Activated CD4-positive, alpha-beta memory T cell treated with anti-CD3 and anti-CD28 coated beads, Interleukin-2, amount 10 ng/mL, durations not matched to agents 7 days and 5 days (primary cell): ENCODE measurements at regions not wholly inside any gene's neighbourhood (a gene's known extent, or its start where the extent isn't known, plus 50 kb on each side); places are given as distances from the start of the nearest gene placed in this dataset.
"Not testable (repeated sequence)": the region's sequence is repeated elsewhere in the genome, so short reads cannot be mapped to it uniquely, and the experiment has no call there.

ENCODE experiments used
- CTCF ChIA-PET: fragments of 350-600 bp; sonication (Branson Sonifier 250); formaldehyde crosslinking; loops from one replicate; lab custom pipeline; 2021; ENCODE audit warnings: antibody characterized with exemption, inconsistent platforms; lab: Charles Lee
- POLR2A ChIA-PET: fragments of 350-600 bp; sonication (Branson Sonifier 250); formaldehyde crosslinking; loops from one replicate; lab custom pipeline; 2021; ENCODE audit warnings: antibody characterized with exemption; lab: Charles Lee
- DNase-seq: peaks from one replicate; pipeline ENCODE4 v3.0.0-alpha.2; 2020
- H3K27ac Mint-ChIP-seq: one replicate; pipeline ENCODE4 v1.8.0; 2021; ENCODE audit warnings: mild to moderate bottlenecking, mixed read lengths
- H3K27me3 Mint-ChIP-seq: one replicate; pipeline ENCODE4 v1.8.0; 2021; ENCODE audit warnings: mixed read lengths
- H3K36me3 Mint-ChIP-seq: one replicate; pipeline ENCODE4 v1.8.0; 2021; ENCODE audit warnings: low read depth, mixed read lengths
- H3K4me1 Mint-ChIP-seq: one replicate; pipeline ENCODE4 v1.8.0; 2021; ENCODE audit warnings: mixed read lengths
- H3K4me3 Mint-ChIP-seq: one replicate; pipeline ENCODE4 v1.8.0; 2021; ENCODE audit warnings: mild to moderate bottlenecking, mixed read lengths
- H3K9me3 Mint-ChIP-seq: one replicate; pipeline ENCODE4 v1.8.0; 2021; ENCODE audit warnings: mixed read lengths

- ChIA-PET CTCF (no interaction called here), POLR2A (no interaction called here)
- peaks cover 8% of the 10 kb centered on the region for H3K9me3 Mint-ChIP-seq
- H3K36me3 Mint-ChIP-seq: peaks cover 5% of the 10 kb centered on the region
- no peaks in the 10 kb centered on the region for H3K4me1 Mint-ChIP-seq
- no peak for DNase-seq
- H3K27ac Mint-ChIP-seq: no peak overlapping the region
- H3K27me3 Mint-ChIP-seq: no peaks in the 10 kb centered on the region
- no peak overlapping the region for H3K4me3 Mint-ChIP-seq
These were observed 156.2 kb downstream of the CYB561 start for GRCh38 chr17:63289931-63290330.

- H3K9me3 Mint-ChIP-seq: peaks cover 8% of the 10 kb centered on the region
- no peaks in the 10 kb centered on the region for H3K4me1 Mint-ChIP-seq
- ChIA-PET CTCF (no interaction called here), POLR2A (no interaction called here)
- peaks cover 5% of the 10 kb centered on the region for H3K36me3 Mint-ChIP-seq
- DNase-seq: no peak
- no peak overlapping the region for H3K4me3 Mint-ChIP-seq
- no peaks in the 10 kb centered on the region for H3K27me3 Mint-ChIP-seq
- H3K27ac Mint-ChIP-seq: no peak overlapping the region
These were observed 155.8 kb downstream of the CYB561 start for GRCh38 chr17:63290351-63290750.

- no peak overlapping the region for H3K4me3 Mint-ChIP-seq
- ChIA-PET POLR2A (no interaction called here), CTCF (no interaction called here)
- no peaks in the 10 kb centered on the region for H3K27me3 Mint-ChIP-seq
- DNase-seq: no peak
- no peak overlapping the region for H3K27ac Mint-ChIP-seq
- peaks cover 6% of the 10 kb centered on the region for H3K9me3 Mint-ChIP-seq
- no peaks in the 10 kb centered on the region for H3K4me1 Mint-ChIP-seq
- H3K36me3 Mint-ChIP-seq: peaks cover 5% of the 10 kb centered on the region
These were observed 155.3 kb downstream of the CYB561 start for GRCh38 chr17:63290784-63291183.

- H3K36me3 Mint-ChIP-seq: peaks cover 8% of the 10 kb centered on the region
- CTCF ChIA-PET: no interaction called here
These were observed 154.8 kb downstream of the CYB561 start for GRCh38 chr17:63291258-63291657.

GRCh38 chr17:63292421-63292820, 153.7 kb downstream of the CYB561 start:
- Mint-ChIP-seq H3K36me3 (peaks cover 6% of the 10 kb centered on the region), H3K4me1 (no peaks in the 10 kb centered on the region), H3K27me3 (no peaks in the 10 kb centered on the region), H3K27ac (no peak overlapping the region), H3K9me3 (peaks cover 9% of the 10 kb centered on the region), H3K4me3 (no peak overlapping the region)
- DNase-seq: no peak
- CTCF ChIA-PET: no interaction called here
- POLR2A ChIA-PET: no interaction called here

More at GRCh38 chr17:63291258-63291657, 154.8 kb downstream of the CYB561 start:
- Mint-ChIP-seq H3K4me1 (no peaks in the 10 kb centered on the region), H3K27me3 (no peaks in the 10 kb centered on the region), H3K27ac (no peak overlapping the region), H3K4me3 (no peak overlapping the region), H3K9me3 (peaks cover 11% of the 10 kb centered on the region)
- no peak for DNase-seq
- POLR2A ChIA-PET: no interaction called here

GRCh38 chr17:63293323-63294075, 152.6 kb downstream of the CYB561 start:
- no peak for DNase-seq

GRCh38 chr17:63294776-63295175, 151.3 kb downstream of the CYB561 start:
- Mint-ChIP-seq H3K4me3 (no peak overlapping the region), H3K36me3 (peaks cover 6% of the 10 kb centered on the region), H3K27ac (no peak overlapping the region), H3K27me3 (no peaks in the 10 kb centered on the region), H3K9me3 (peaks cover 12% of the 10 kb centered on the region), H3K4me1 (no peaks in the 10 kb centered on the region)
- DNase-seq: no peak
- POLR2A ChIA-PET: no interaction called here
- CTCF ChIA-PET: no interaction called here

More at GRCh38 chr17:63293323-63294075, 152.6 kb downstream of the CYB561 start:
- Mint-ChIP-seq H3K36me3 (peaks cover 6% of the 10 kb centered on the region), H3K9me3 (peaks cover 9% of the 10 kb centered on the region), H3K27ac (no peak overlapping the region), H3K27me3 (no peaks in the 10 kb centered on the region), H3K4me1 (no peaks in the 10 kb centered on the region), H3K4me3 (no peak overlapping the region)
- POLR2A ChIA-PET: no interaction called here
- CTCF ChIA-PET: no interaction called here

- POLR2A ChIA-PET: no interaction called here
- DNase-seq: no peak
- CTCF ChIA-PET: no interaction called here
- peaks cover 6% of the 10 kb centered on the region for H3K36me3 Mint-ChIP-seq
- no peak overlapping the region for H3K4me3 Mint-ChIP-seq
- H3K9me3 Mint-ChIP-seq: peaks cover 12% of the 10 kb centered on the region
- no peaks in the 10 kb centered on the region for H3K4me1 Mint-ChIP-seq
- no peaks in the 10 kb centered on the region for H3K27me3 Mint-ChIP-seq
- H3K27ac Mint-ChIP-seq: no peak overlapping the region
These were observed 150.8 kb downstream of the CYB561 start for GRCh38 chr17:63295288-63295687.

- Mint-ChIP-seq H3K9me3 (peaks cover 12% of the 10 kb centered on the region), H3K27me3 (no peaks in the 10 kb centered on the region), H3K27ac (no peak overlapping the region), H3K36me3 (peaks cover 6% of the 10 kb centered on the region), H3K4me1 (no peaks in the 10 kb centered on the region), H3K4me3 (no peak overlapping the region)
- no peak for DNase-seq
- CTCF ChIA-PET: interaction anchor here (1.5 kb wide), 1 partner anchor 19 kb away, joined by 3 read pairs; no protein-coding TSS in a partner anchor
- POLR2A ChIA-PET: no interaction called here
These were observed 150.1 kb downstream of the CYB561 start for GRCh38 chr17:63295839-63296590.

- peaks cover 12% of the 10 kb centered on the region for H3K9me3 Mint-ChIP-seq
- H3K4me1 Mint-ChIP-seq, CTCF ChIA-PET, H3K4me3 Mint-ChIP-seq, H3K27me3 Mint-ChIP-seq, H3K27ac Mint-ChIP-seq, H3K36me3 Mint-ChIP-seq, POLR2A ChIA-PET, DNase-seq: not testable (repeated sequence)
These were observed 147.2 kb downstream of the CYB561 start for GRCh38 chr17:63298916-63299315.

GRCh38 chr17:63304704-63305261, 141.3 kb downstream of the CYB561 start:
- Mint-ChIP-seq H3K36me3 (no peaks in the 10 kb centered on the region), H3K27me3 (no peaks in the 10 kb centered on the region), H3K4me3 (no peak overlapping the region), H3K9me3 (peaks cover 5% of the 10 kb centered on the region), H3K4me1 (peaks cover 3% of the 10 kb centered on the region), H3K27ac (no peak overlapping the region)
- ChIA-PET POLR2A (no interaction called here), CTCF (no interaction called here)
- no peak for DNase-seq

GRCh38 chr17:63305857-63306256, 140.2 kb downstream of the CYB561 start:
- peaks cover 3% of the 10 kb centered on the region for H3K4me1 Mint-ChIP-seq
- no peaks in the 10 kb centered on the region for H3K36me3 Mint-ChIP-seq
- ChIA-PET CTCF (no interaction called here), POLR2A (no interaction called here)
- peaks cover 5% of the 10 kb centered on the region for H3K9me3 Mint-ChIP-seq
- H3K27me3 Mint-ChIP-seq: no peaks in the 10 kb centered on the region
- DNase-seq: no peak
- H3K27ac Mint-ChIP-seq: no peak overlapping the region
- H3K4me3 Mint-ChIP-seq: no peak overlapping the region

- Mint-ChIP-seq H3K9me3 (peaks cover 5% of the 10 kb centered on the region), H3K27ac (no peak overlapping the region), H3K4me3 (no peak overlapping the region), H3K4me1 (peaks cover 7% of the 10 kb centered on the region), H3K27me3 (no peaks in the 10 kb centered on the region), H3K36me3 (no peaks in the 10 kb centered on the region)
- ChIA-PET CTCF (no interaction called here), POLR2A (interaction anchor here (0.9 kb wide), 1 partner anchor 28 kb away, joined by 3 read pairs; no protein-coding TSS in a partner anchor)
- DNase-seq: no peak
These were observed 139.3 kb downstream of the CYB561 start for GRCh38 chr17:63306855-63307254.
